ENCODE measurements at regions not wholly inside any gene's neighbourhood (a gene's known extent, or its start where the extent isn't known, plus 50 kb on each side); places are given as distances from the start of the nearest gene placed in this dataset.
A peak's percentile ranks its signal among the peaks of the same experiment; 100 is the strongest.

DNA sequence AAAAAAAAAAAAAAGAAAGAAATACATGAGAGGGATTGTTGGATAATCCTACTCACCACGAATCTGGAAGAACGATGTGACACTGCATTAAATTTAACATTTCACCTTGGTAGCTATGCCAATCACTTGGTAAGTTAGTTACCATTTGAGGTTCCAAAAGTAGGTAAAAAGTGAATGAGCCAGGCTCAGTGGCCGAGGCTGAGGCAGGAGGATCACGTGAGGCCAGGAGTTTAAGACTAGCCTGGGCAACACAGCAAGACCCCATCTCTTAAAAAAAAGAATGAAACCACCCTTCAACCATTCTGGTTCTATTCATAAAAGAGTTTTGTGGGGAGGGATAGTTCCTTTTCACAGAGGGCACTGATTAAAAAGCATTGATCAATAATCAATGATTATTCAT lies 133.6 kb downstream of the ADSS2 start:
- DNase-seq = no peak
- peaks cover 9 to 11% of the 10 kb centered on the region in 2 donors for H3K4me1 ChIP-seq (replicated peaks in 1 of 2)
- no peaks in the 10 kb centered on the region for H3K9me3 ChIP-seq (replicated peaks in 1 of 3)
- TF ChIP-seq, protein P1, sequence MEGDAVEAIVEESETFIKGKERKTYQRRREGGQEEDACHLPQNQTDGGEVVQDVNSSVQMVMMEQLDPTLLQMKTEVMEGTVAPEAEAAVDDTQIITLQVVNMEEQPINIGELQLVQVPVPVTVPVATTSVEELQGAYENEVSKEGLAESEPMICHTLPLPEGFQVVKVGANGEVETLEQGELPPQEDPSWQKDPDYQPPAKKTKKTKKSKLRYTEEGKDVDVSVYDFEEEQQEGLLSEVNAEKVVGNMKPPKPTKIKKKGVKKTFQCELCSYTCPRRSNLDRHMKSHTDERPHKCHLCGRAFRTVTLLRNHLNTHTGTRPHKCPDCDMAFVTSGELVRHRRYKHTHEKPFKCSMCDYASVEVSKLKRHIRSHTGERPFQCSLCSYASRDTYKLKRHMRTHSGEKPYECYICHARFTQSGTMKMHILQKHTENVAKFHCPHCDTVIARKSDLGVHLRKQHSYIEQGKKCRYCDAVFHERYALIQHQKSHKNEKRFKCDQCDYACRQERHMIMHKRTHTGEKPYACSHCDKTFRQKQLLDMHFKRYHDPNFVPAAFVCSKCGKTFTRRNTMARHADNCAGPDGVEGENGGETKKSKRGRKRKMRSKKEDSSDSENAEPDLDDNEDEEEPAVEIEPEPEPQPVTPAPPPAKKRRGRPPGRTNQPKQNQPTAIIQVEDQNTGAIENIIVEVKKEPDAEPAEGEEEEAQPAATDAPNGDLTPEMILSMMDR (IDR thresholded peaks at IDR 0.05) = no peak
- TF ChIP-seq POLR2A (IDR thresholded peaks at IDR 0.05) = no peak
- H3K27me3 ChIP-seq = no peaks in the 10 kb centered on the region
- H3K36me3 ChIP-seq (replicated peaks in 1 of 2) = no peaks in the 10 kb centered on the region
- no peak overlapping the region for H3K27ac ChIP-seq
- 95 to 97% (median 96%) methylated on average over 4 of the region's 4 CpGs for WGBS, 4 donors
- no peak overlapping the region for H3K4me3 ChIP-seq
- intact Hi-C loops (cut with DNase I) = no loop called here

DNA sequence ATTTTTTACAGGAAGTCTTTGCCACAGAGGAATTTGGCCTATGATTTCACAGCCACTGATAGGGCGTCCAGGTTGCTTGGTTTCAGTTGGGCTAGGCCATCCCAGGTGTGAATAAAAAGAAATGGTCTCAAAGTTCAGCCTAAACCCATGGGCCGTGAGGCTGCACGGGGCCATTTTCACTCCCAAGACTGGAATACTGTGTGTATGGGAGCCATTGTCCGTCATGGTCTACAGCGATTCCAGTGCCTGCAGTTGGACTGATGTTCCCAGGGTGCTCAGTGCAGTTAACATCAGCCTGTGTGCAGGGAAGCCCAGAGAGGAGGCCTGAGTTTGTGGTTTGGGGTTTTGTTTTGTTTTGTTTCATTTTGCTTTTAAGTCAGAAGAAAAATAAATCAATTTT lies 133.2 kb downstream of the ADSS2 start:
- Histone ChIP-seq H3K27ac (no peak overlapping the region), H3K9me3 (replicated peaks in 1 of 3) (no peaks in the 10 kb centered on the region), H3K4me1 (replicated peaks in 1 of 2) (peaks cover 9 to 15% of the 10 kb centered on the region in 2 donors), H3K27me3 (no peaks in the 10 kb centered on the region), H3K4me3 (no peak overlapping the region), H3K36me3 (replicated peaks in 1 of 2) (no peaks in the 10 kb centered on the region)
- no peak for TF ChIP-seq POLR2A (IDR thresholded peaks at IDR 0.05)
- TF ChIP-seq, protein P1 (IDR thresholded peaks at IDR 0.05) = no peak
- DNase-seq = no peak
- WGBS, 4 donors = 90 to 96% (median 93%) methylated on average over 3 to 5 of the region's 5 CpGs
- intact Hi-C loops (cut with DNase I) = no loop called here

DNA sequence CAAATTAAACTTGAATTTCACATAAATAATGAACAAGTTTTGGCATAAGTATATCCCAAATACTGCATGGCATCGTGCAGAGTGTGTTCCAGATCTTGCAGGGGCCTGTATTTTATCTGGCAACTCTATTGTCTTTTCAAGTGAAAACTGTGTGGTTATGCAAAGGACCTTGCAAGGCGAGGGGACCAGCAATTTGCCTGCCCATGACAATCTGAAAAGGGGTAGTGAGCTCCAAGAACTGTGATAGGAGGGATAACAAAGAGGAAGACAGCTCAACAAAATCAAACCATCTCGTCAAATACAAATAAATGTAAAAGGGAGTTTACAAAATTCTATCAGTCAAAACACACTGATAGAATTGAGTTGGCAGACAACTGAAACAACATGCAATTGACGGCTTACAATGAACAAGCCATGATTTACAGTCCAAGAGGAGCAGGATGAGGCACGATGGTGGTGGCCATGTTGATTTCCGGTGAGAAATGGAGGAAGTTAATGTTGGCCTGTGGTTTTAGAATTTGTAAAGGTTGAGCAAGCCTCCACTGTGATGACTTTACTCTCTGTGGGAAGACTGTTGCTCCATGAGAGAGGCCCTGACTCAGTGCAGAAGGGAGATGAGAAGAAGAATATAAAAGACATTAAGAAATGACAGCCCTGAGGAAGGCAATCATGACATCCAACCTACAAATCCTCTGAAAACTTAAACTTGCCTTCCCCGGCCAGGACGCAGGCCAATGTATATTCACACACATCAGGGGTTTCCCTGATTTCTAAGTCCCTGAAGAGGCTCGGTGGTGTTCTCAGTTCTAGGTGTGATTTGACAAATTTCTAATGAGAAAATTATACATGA lies 132.2 kb downstream of the ADSS2 start:
- intact Hi-C loops (cut with DNase I) = loop anchor here in 1 of 2 donors (5.0 kb wide), 1 partner anchor 133 kb away; the partner anchor contains the start of gene ADSS2
- Histone ChIP-seq H3K27me3 (no peaks in the 10 kb centered on the region), H3K27ac (peak overlapping the region in 1 of 5 donors; percentile 39), H3K9me3 (replicated peaks in 1 of 3) (no peaks in the 10 kb centered on the region), H3K4me1 (replicated peaks in 1 of 2) (peaks cover 9 to 16% of the 10 kb centered on the region in 2 donors), H3K4me3 (no peak overlapping the region), H3K36me3 (replicated peaks in 1 of 2) (no peaks in the 10 kb centered on the region)
- WGBS, 4 donors = 71 to 80% (median 73%) methylated on average over 9 of the region's 9 CpGs
- DNase-seq = peak in 1 of 7 donors; percentile 16
- no peak for TF ChIP-seq POLR2A (IDR thresholded peaks at IDR 0.05)
- TF ChIP-seq, protein P1 (IDR thresholded peaks at IDR 0.05) = no peak

DNA sequence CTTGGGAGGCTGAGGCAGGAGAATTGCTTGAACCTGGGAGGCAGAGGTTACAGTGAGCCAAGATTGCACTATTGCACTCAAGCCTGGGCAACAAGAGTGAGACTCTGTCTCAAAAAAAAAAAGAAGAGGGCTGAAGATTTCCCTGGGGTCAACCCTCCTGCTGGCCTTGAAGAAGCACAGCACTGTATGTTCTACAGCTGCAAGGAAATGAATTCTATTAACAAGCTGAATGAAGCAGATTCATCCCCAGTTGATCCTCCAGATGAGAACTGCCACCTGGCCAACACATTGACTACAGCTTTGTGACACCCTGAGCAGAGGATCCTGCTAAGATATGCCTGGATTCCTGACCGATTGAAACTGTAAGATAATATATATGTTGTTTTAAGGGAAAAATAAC lies 129.5 kb downstream of the ADSS2 start:
- Histone ChIP-seq H3K4me3 (no peak overlapping the region), H3K4me1 (replicated peaks in 1 of 2) (peaks cover 9 to 16% of the 10 kb centered on the region in 2 donors), H3K27me3 (no peaks in the 10 kb centered on the region), H3K9me3 (replicated peaks in 1 of 3) (no peaks in the 10 kb centered on the region), H3K27ac (peak overlapping the region; percentile 48 to 88 (median 77)), H3K36me3 (replicated peaks in 1 of 2) (no peaks in the 10 kb centered on the region)
- 81 to 100% (median 89%) methylated on average over 1 of the region's 1 CpG for WGBS, 4 donors
- no peak for DNase-seq
- intact Hi-C loops (cut with DNase I) = loop anchor here in 1 of 2 donors (5.0 kb wide), 1 partner anchor 130 kb away; the partner anchor contains the start of gene ADSS2
- TF ChIP-seq POLR2A (IDR thresholded peaks at IDR 0.05) = no peak
